DOHH2 (cell line): ENCODE measurements at regions not wholly inside any gene's neighbourhood (a gene's known extent, or its start where the extent isn't known, plus 50 kb on each side); places are given as distances from the start of the nearest gene placed in this dataset.

ENCODE experiments used
- CTCF ChIP-seq: fragments of 200-600 bp; sonication (generic); IDR thresholded peaks from one replicate; pipeline ENCODE4 v1.5.1; 2014; ENCODE audit warnings: antibody characterized with exemption, mild to moderate bottlenecking, low read depth, low read length; ENCODE audit not compliant: poor library complexity, severe bottlenecking
- EZH2phosphoT487 ChIP-seq: fragments of 200-600 bp; sonication (generic); IDR thresholded peaks from 2 replicates; pipeline ENCODE4 v1.6.1; 2017; ENCODE audit warnings: borderline replicate concordance, mild to moderate bottlenecking, antibody characterized with exemption, low read length, moderate library complexity, mixed read lengths

GRCh38 chr13:29683041-29683440 is 87.6 kb upstream of the SLC7A1 start:
- TF ChIP-seq CTCF (no peak), EZH2phosphoT487 (no peak)
